HG02642 (cell line): ENCODE measurements at regions not wholly inside any gene's neighbourhood (a gene's known extent, or its start where the extent isn't known, plus 50 kb on each side); places are given as distances from the start of the nearest gene placed in this dataset.

Source experiments
- ATAC-seq: cut with Tn5 transposase; IDR thresholded peaks from one replicate; pipeline ENCODE4 v1.9.1; 2021; ENCODE audit warnings: mild to moderate bottlenecking; ENCODE audit not compliant: unreplicated experiment, poor library complexity

- ATAC-seq: no peak
Observed at GRCh38 chr9:75395336-75395735, 307.0 kb downstream of the OSTF1 start.

DNA sequence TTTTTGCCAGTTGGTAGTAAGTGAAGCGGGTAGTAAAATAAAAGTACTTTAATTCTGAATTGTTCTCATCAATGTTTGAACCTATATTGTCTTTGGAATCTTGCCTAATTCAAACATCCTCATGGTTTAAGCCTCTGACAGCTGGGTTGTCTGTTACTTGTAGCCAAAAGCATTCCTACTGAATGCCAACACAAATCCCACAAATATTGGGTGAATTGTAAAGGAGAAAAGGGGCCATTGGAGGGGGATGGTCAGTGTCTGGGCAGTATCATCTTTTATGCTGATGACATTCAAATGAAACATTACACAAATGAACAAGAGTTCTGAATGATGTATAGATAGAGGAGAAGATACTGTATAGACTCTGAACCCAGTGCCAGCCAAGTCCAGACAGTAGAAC is 309.5 kb downstream of the OSTF1 start:
- no peak for ATAC-seq

- ATAC-seq: no peak
Observed at GRCh38 chr9:75408391-75408790, 320.1 kb downstream of the OSTF1 start.

DNA sequence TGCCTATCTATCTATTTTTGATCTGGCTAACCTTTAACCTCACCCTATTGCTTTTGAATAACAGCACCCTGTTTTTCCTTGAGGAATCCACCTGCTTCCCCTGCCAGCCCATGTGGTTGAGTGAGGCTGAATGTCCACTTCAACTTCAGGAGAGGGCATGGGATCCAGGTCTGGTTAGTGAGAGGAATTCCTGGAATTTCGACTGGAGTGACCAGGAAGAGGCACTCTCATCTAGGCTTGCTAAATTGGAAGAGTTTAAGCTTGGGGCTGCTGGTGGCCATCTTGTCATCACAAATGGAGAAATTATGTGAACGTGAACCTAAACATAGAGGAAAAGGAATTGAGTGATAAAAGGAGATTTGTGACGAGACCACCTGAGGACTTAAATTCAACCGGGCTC is 322.1 kb downstream of the OSTF1 start:
- no peak for ATAC-seq

- no peak for ATAC-seq
Observed at GRCh38 chr9:75414371-75415160, 326.3 kb downstream of the OSTF1 start.

GRCh38 chr9:75417471-75417870 is 329.2 kb downstream of the OSTF1 start:
- no peak for ATAC-seq

GRCh38 chr9:75418518-75418917 is 330.2 kb downstream of the OSTF1 start:
- ATAC-seq: no peak

- peak; percentile 51 for ATAC-seq
Observed at GRCh38 chr9:75422944-75423522, 334.7 kb downstream of the OSTF1 start.

DNA sequence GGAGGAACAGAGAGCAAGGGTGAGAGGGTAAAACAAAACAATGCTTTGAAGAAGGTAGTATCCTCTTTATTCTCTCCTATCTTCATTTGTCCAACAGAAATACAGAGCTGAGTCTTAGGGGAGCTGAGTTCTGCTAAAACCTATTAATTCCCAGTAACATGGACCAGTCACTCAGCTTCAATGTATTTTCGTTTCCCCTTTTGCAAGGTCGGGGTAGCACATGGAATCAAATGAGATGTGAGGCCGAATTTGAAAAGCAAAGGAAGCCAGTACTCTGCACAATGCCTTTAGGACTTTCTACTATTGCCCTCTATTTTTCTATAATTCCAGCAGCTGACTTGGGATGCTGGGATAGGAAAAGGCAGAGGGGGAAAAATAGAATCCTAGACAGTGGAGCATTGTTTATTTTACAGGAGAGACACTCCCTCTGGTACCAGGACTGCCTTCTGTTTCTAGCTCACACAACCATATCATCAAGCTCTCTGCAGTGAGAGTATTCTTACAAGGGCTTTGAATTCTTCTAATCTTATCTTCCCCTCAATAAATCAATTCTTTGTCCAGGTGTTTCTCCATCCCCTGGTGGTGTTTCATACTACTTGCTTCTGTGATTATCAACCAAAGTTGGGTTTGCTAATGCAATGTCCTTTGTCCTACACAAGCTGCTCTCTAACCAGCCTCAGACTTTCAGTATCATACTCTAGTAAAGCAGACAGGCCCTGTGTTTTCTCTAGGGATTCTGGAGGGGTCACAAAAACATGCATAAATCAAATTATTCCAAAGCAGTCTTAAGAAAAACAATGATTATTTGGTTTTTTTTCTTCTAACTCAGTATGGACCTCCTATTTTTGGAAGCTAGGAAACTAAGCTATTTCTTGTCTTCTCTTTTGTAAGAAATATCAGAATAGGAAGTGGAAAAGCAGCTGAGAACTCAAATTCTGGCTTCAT is 341.5 kb downstream of the OSTF1 start:
- ATAC-seq: no peak

- ATAC-seq: no peak
Observed at GRCh38 chr9:75431375-75431774, 343.1 kb downstream of the OSTF1 start.

- ATAC-seq: no peak
Observed at GRCh38 chr9:75432386-75432785, 344.1 kb downstream of the OSTF1 start.

- no peak for ATAC-seq
Observed at GRCh38 chr9:75432888-75433287, 344.6 kb downstream of the OSTF1 start.

GRCh38 chr9:75438716-75439115 is 350.4 kb downstream of the OSTF1 start:
- peak; percentile 46 for ATAC-seq

GRCh38 chr9:75440914-75441313 is 352.6 kb downstream of the OSTF1 start:
- ATAC-seq: no peak

DNA sequence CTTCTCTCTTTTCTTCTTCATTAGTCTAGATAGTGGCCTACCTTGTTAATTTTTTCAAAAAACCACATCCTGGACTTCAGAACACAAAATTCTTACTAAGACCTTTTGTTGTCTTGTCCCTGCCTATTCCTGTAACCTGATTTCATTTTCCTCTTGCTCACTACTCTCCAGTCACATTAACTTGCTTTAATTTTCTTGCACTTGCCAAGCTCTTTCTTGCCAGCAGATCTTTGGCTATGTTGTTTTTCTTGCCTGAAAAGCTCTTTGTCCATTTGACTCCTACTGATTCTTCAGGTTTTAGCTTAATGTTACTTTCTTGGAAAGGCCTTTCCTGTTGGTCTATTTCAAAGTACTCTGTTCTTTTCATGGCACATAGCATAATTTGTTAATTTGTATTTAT is 356.8 kb downstream of the OSTF1 start:
- ATAC-seq: no peak

- ATAC-seq: no peak
Observed at GRCh38 chr9:75447281-75447680, 359.0 kb downstream of the OSTF1 start.

DNA sequence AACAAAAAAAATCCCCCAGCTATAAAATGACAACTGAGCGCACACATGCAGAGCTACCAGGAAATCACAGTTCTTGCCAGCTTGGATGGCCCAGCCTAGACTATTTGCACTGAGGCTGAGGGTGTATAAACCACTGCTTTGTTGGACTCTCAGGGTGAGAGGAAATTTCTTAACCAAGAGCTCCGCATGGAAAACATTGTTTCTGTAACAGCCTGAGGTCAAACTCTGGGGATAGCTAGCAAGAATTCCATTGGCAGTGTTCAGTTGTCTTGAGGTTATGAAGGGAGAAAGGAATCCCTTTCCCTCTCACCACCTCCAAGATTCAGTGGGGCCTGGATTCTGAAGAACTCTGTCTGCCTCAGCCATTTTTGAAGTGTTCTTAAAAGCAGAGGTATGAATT is 360.0 kb downstream of the OSTF1 start:
- ATAC-seq: no peak

- no peak for ATAC-seq
Observed at GRCh38 chr9:75448955-75449354, 360.6 kb downstream of the OSTF1 start.

DNA sequence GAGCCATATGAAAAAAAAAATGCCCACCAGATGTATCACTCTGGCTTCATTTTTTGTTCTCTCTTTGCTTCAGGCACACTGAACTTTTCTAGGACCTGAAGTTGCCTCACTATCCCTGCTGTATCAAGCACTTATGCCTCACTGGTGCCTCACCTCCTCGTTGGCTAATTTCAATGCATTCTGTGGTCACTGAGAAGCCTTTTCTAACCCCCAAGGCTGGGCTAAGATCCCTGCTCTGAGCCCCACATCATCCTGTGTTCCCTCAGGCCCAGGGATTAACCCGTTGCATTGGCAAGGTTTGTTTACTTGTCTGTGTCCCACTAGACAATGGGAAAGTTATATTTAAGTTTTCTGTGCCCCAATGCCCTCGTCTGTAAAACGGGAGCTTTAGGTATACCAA is 362.7 kb downstream of the OSTF1 start:
- ATAC-seq: no peak

DNA sequence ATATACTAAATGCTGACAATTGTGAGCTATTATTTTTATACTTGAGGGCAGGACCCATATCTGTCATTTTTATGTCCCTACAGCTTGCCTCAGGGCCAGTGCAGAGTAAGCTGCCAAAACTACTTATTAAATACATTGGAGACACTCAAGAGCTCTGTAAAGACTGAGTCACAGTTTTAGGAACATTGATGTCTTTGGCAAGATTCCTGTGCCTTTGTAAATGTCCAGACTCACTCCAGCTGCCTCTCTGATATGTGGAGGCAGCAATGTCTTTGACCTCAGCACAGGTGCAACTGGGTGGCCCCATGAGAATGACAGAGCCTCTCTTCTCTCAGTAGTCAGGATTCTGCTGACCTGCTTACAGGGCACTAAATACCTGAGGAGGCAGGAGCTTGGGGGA is 363.2 kb downstream of the OSTF1 start:
- ATAC-seq: no peak

- ATAC-seq: no peak
Observed at GRCh38 chr9:75452512-75452911, 364.2 kb downstream of the OSTF1 start.
